GM23338 (cell line): ENCODE measurements at regions not wholly inside any gene's neighbourhood (a gene's known extent, or its start where the extent isn't known, plus 50 kb on each side); places are given as distances from the start of the nearest gene placed in this dataset.

Source experiments
- ATAC-seq: fragments of 200-7000 bp; cut with Tn5 transposase; 3 replicates; pipeline ENCODE4 v1.9.1; 2020
- DNase-seq: peaks from one replicate; pipeline ENCODE4 v3.0.0-alpha.2; 2015; ENCODE audit warnings: low spot score
- H2AFZ ChIP-seq: fragments of 200-600 bp; sonication (generic); 2 replicates; pipeline ENCODE4 v1.8.0; 2016; ENCODE audit warnings: antibody characterized with exemption, mild to moderate bottlenecking, moderate library complexity
- H3F3A ChIP-seq: fragments of 200-600 bp; sonication (generic); replicated peaks from 2 replicates; pipeline ENCODE4 v1.8.0; 2017; ENCODE audit warnings: antibody characterized with exemption, mixed run types, low read depth
- H3K27ac ChIP-seq: fragments of 200-600 bp; sonication (generic); 2 replicates; pipeline ENCODE4 v1.6.1; 2016; ENCODE audit warnings: low read depth
- H3K27me3 ChIP-seq: fragments of 200-600 bp; sonication (generic); 2 replicates; pipeline ENCODE4 v1.8.0; 2016; ENCODE audit warnings: mild to moderate bottlenecking, mixed run types, moderate library complexity; ENCODE audit not compliant: insufficient read depth
- H3K36me3 ChIP-seq: fragments of 200-600 bp; sonication (generic); 2 replicates; pipeline ENCODE4 v1.8.0; 2016; ENCODE audit warnings: mild to moderate bottlenecking; ENCODE audit not compliant: insufficient read depth
- H3K4me1 ChIP-seq: fragments of 200-600 bp; sonication (generic); 2 replicates; pipeline ENCODE4 v1.8.0; 2016; ENCODE audit warnings: mild to moderate bottlenecking, moderate library complexity; ENCODE audit not compliant: insufficient read depth
- H3K4me2 ChIP-seq: fragments of 200-600 bp; sonication (generic); 2 replicates; pipeline ENCODE4 v1.7.1; 2017; ENCODE audit warnings: mixed run types
- H3K4me3 ChIP-seq: fragments of 200-600 bp; sonication (generic); 2 replicates; pipeline ENCODE4 v1.6.1; 2016; ENCODE audit warnings: mixed run types
- H3K79me2 ChIP-seq: fragments of 200-600 bp; sonication (generic); replicated peaks from 2 replicates; pipeline ENCODE4 v1.8.0; 2017; ENCODE audit warnings: mild to moderate bottlenecking; ENCODE audit not compliant: insufficient read depth
- H3K9me2 ChIP-seq: fragments of 200-600 bp; sonication (generic); 2 replicates; pipeline ENCODE4 v1.8.0; 2017; ENCODE audit not compliant: insufficient read depth
- H4K20me1 ChIP-seq: fragments of 200-600 bp; sonication (generic); replicated peaks from 2 replicates; pipeline ENCODE4 v1.8.0; 2017; ENCODE audit warnings: mild to moderate bottlenecking; ENCODE audit not compliant: insufficient read depth
- H3K27ac Mint-ChIP-seq: 2 replicates; pipeline ENCODE4 v1.8.0; 2020; ENCODE audit warnings: inconsistent platforms, mild to moderate bottlenecking, moderate library complexity, mixed read lengths
- H3K27me3 Mint-ChIP-seq: 3 replicates; pipeline ENCODE4 v1.8.0; 2022; ENCODE audit warnings: low read depth, mild to moderate bottlenecking, moderate library complexity, mixed read lengths, inconsistent platforms; ENCODE audit not compliant: insufficient read depth, poor library complexity
- H3K36me3 Mint-ChIP-seq: 3 replicates; pipeline ENCODE4 v1.8.0; 2021; ENCODE audit warnings: low read depth, mild to moderate bottlenecking, inconsistent platforms, moderate library complexity, mixed read lengths
- H3K4me1 Mint-ChIP-seq: 3 replicates; pipeline ENCODE4 v1.8.0; 2020; ENCODE audit warnings: mild to moderate bottlenecking, inconsistent platforms, mixed read lengths
- H3K4me3 Mint-ChIP-seq: 3 replicates; pipeline ENCODE4 v1.8.0; 2021; ENCODE audit warnings: moderate library complexity, mild to moderate bottlenecking, inconsistent platforms, mixed read lengths
- H3K9me3 Mint-ChIP-seq: 3 replicates; pipeline ENCODE4 v1.8.0; 2020; ENCODE audit warnings: moderate library complexity, mild to moderate bottlenecking, inconsistent platforms, mixed read lengths
- CREB1 ChIP-seq: fragments of 250-450 bp; sonication (Bioruptor Pico); IDR thresholded peaks from 2 replicates; pipeline ENCODE4 v1.5.0; 2020; ENCODE audit warnings: low read depth, mild to moderate bottlenecking, moderate library complexity
- CTCF ChIP-seq, 2 experiments: fragments of 200-600 bp in 1 of 2; sonication (generic) in 1 of 2; conservative IDR thresholded peaks; 2 replicates each; pipeline versions ENCODE4 v1.5.1 to v1.6.1; 2016 to 2017; ENCODE audit warnings: antibody characterized with exemption in 2 of 2, low read depth in 2 of 2, mild to moderate bottlenecking in 2 of 2, moderate library complexity in 1 of 2
- EZH2 ChIP-seq: fragments of 200-600 bp; sonication (generic); IDR thresholded peaks from one replicate; pipeline ENCODE4 v1.8.0; 2017; ENCODE audit warnings: antibody characterized with exemption, mild to moderate bottlenecking, low read depth; ENCODE audit not compliant: unreplicated experiment
- EZH2phosphoT487 ChIP-seq: fragments of 200-600 bp; sonication (generic); IDR thresholded peaks from one replicate; pipeline ENCODE4 v1.8.1; 2018; ENCODE audit warnings: antibody characterized with exemption; ENCODE audit not compliant: unreplicated experiment
- JUNB ChIP-seq: IDR thresholded peaks from one replicate; pipeline ENCODE4 v1.6.1; 2016; ENCODE audit warnings: antibody characterized with exemption; ENCODE audit not compliant: unreplicated experiment
- NANOG ChIP-seq: IDR thresholded peaks from 2 replicates; pipeline ENCODE4 v1.6.1; 2016; ENCODE audit warnings: antibody characterized with exemption, borderline replicate concordance
- POLR2AphosphoS5 ChIP-seq: IDR thresholded peaks from 2 replicates; pipeline ENCODE4 v1.6.1; 2016; ENCODE audit warnings: antibody characterized with exemption, low read depth
- STAT1 ChIP-seq: IDR thresholded peaks from one replicate; pipeline ENCODE4 v1.6.1; 2016; ENCODE audit warnings: antibody characterized with exemption; ENCODE audit not compliant: unreplicated experiment
- ZNF114 ChIP-seq: fragments of 250-450 bp; sonication (Bioruptor Pico); IDR thresholded peaks from 2 replicates; pipeline ENCODE4 v1.5.0; 2020; ENCODE audit warnings: mild to moderate bottlenecking, moderate library complexity
- ZNF331 ChIP-seq: fragments of 250-450 bp; sonication (Bioruptor Pico); IDR thresholded peaks from 2 replicates; pipeline ENCODE4 v1.5.0; 2020; ENCODE audit warnings: low read depth, mild to moderate bottlenecking, moderate library complexity
- ZNF462 ChIP-seq: fragments of 250-450 bp; sonication (Bioruptor Pico); IDR thresholded peaks from 2 replicates; pipeline ENCODE4 v1.5.0; 2020; ENCODE audit warnings: mild to moderate bottlenecking, moderate library complexity
- TF ChIP-seq, protein P1 (sequence below): IDR thresholded peaks from one replicate; pipeline ENCODE4 v1.6.1; 2018; ENCODE audit warnings: antibody characterized with exemption; ENCODE audit not compliant: unreplicated experiment
- TF ChIP-seq, protein P2 (sequence below): IDR thresholded peaks from 2 replicates; pipeline ENCODE4 v1.6.1; 2016; ENCODE audit warnings: antibody characterized with exemption

DNA sequence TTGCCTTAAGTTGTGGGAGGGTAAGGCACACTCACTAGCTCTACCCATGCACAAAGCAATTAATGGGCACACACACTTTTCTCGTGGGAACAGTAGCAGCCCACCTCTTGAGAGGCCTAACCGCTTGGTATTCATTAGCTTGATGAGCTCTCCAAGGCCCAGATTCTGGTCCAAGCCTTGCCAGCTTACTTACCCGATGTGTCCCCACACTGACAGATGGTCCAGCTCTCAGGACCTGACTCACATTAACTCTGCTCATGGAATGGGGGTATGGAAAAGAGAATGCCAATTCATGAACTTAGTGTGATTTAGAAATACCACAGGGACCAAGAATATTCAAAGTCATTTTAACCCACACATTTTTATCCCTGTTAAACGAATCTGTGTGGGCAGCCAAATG lies 106.8 kb upstream of the CACHD1 start:
- Histone ChIP-seq H3K27me3 (peaks cover 5% of the 10 kb centered on the region; the same call in 1 of the 2 replicates), H3K79me2 (no peaks in the 10 kb centered on the region), H3K4me1 (peaks cover 15% of the 10 kb centered on the region), H3F3A (no peaks in the 10 kb centered on the region), H3K36me3 (no peaks in the 10 kb centered on the region), H2AFZ (no peak overlapping the region; the same call in 1 of the 2 replicates), H3K9me2 (no peaks in the 10 kb centered on the region), H3K4me3 (no peak overlapping the region), H3K27ac (no peak overlapping the region), H4K20me1 (no peaks in the 10 kb centered on the region), H3K4me2 (no peak overlapping the region)
- ATAC-seq (no peak), DNase-seq (no peak)
- Mint-ChIP-seq H3K27me3 (peaks cover 6% of the 10 kb centered on the region), H3K4me1 (peaks cover 10% of the 10 kb centered on the region), H3K4me3 (no peak overlapping the region), H3K9me3 (no peaks in the 10 kb centered on the region), H3K36me3 (no peaks in the 10 kb centered on the region), H3K27ac (no peak overlapping the region)
- TF ChIP-seq, protein P1, sequence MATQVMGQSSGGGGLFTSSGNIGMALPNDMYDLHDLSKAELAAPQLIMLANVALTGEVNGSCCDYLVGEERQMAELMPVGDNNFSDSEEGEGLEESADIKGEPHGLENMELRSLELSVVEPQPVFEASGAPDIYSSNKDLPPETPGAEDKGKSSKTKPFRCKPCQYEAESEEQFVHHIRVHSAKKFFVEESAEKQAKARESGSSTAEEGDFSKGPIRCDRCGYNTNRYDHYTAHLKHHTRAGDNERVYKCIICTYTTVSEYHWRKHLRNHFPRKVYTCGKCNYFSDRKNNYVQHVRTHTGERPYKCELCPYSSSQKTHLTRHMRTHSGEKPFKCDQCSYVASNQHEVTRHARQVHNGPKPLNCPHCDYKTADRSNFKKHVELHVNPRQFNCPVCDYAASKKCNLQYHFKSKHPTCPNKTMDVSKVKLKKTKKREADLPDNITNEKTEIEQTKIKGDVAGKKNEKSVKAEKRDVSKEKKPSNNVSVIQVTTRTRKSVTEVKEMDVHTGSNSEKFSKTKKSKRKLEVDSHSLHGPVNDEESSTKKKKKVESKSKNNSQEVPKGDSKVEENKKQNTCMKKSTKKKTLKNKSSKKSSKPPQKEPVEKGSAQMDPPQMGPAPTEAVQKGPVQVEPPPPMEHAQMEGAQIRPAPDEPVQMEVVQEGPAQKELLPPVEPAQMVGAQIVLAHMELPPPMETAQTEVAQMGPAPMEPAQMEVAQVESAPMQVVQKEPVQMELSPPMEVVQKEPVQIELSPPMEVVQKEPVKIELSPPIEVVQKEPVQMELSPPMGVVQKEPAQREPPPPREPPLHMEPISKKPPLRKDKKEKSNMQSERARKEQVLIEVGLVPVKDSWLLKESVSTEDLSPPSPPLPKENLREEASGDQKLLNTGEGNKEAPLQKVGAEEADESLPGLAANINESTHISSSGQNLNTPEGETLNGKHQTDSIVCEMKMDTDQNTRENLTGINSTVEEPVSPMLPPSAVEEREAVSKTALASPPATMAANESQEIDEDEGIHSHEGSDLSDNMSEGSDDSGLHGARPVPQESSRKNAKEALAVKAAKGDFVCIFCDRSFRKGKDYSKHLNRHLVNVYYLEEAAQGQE, result no peak
- TF ChIP-seq EZH2phosphoT487, result no peak
- TF ChIP-seq JUNB, result no peak
- no peak for TF ChIP-seq NANOG
- TF ChIP-seq ZNF331 (CRISPR knock-in tag), result no peak
- TF ChIP-seq CTCF (conservative IDR thresholded peaks at IDR 0.05; ENCODE audit: low read depth in 2 of 2), result no peak
- TF ChIP-seq ZNF462 (CRISPR knock-in tag), result no peak
- no peak for TF ChIP-seq EZH2
- no peak for TF ChIP-seq CREB1 (CRISPR knock-in tag)
- TF ChIP-seq, protein P2, sequence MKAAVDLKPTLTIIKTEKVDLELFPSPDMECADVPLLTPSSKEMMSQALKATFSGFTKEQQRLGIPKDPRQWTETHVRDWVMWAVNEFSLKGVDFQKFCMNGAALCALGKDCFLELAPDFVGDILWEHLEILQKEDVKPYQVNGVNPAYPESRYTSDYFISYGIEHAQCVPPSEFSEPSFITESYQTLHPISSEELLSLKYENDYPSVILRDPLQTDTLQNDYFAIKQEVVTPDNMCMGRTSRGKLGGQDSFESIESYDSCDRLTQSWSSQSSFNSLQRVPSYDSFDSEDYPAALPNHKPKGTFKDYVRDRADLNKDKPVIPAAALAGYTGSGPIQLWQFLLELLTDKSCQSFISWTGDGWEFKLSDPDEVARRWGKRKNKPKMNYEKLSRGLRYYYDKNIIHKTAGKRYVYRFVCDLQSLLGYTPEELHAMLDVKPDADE, result no peak
- no peak for TF ChIP-seq STAT1
- TF ChIP-seq POLR2AphosphoS5, result no peak
- TF ChIP-seq ZNF114 (CRISPR knock-in tag), result no peak
